Effector memory CD8-positive, alpha-beta T cell (primary cell): ENCODE measurements at regions not wholly inside any gene's neighbourhood (a gene's known extent, or its start where the extent isn't known, plus 50 kb on each side); places are given as distances from the start of the nearest gene placed in this dataset.

Source experiments
- ATAC-seq: fragments of 150-1000 bp; cut with Tn5 transposase; replicated peaks from 2 replicates; pipeline ENCODE4 v1.10.0; 2021; ENCODE audit warnings: mild to moderate bottlenecking, moderate library complexity
- DNase-seq, 3 experiments: peaks; one replicate each; pipeline ENCODE4 v3.0.0; 2021
- H3K27ac Mint-ChIP-seq, 2 donors: one replicate each; pipeline ENCODE4 v1.8.0; 2022; ENCODE audit warnings: mild to moderate bottlenecking in 2 of 2, mixed read lengths in 2 of 2, moderate library complexity in 2 of 2
- H3K27me3 Mint-ChIP-seq, 2 donors: one replicate each; pipeline ENCODE4 v1.8.0; 2022; ENCODE audit warnings: mixed read lengths in 2 of 2
- H3K36me3 Mint-ChIP-seq: one replicate; pipeline ENCODE4 v1.8.0; 2022; ENCODE audit warnings: mild to moderate bottlenecking, moderate library complexity, mixed read lengths; ENCODE audit not compliant: insufficient read depth
- H3K4me1 Mint-ChIP-seq, 2 donors: one replicate each; pipeline ENCODE4 v1.8.0; 2022; ENCODE audit warnings: low read depth in 2 of 2, mixed read lengths in 2 of 2
- H3K4me3 Mint-ChIP-seq, 2 donors: one replicate each; pipeline ENCODE4 v1.8.0; 2022; ENCODE audit warnings: mild to moderate bottlenecking in 2 of 2, mixed read lengths in 2 of 2, moderate library complexity in 2 of 2
- H3K9me3 Mint-ChIP-seq, 2 donors: one replicate each; pipeline ENCODE4 v1.8.0; 2022; ENCODE audit warnings: mixed read lengths in 2 of 2

- ATAC-seq (no peak), DNase-seq (no peak)
- Mint-ChIP-seq H3K4me3 (no peak overlapping the region), H3K36me3 (peaks cover 2% of the 10 kb centered on the region), H3K4me1 (no peaks in the 10 kb centered on the region), H3K27me3 (peaks cover 0 to 9% of the 10 kb centered on the region in 2 donors), H3K9me3 (no peaks in the 10 kb centered on the region), H3K27ac (no peak overlapping the region)
Observed at GRCh38 chr13:39196965-39197646, 158.8 kb downstream of the NHLRC3 start.

GRCh38 chr13:39197647-39198007 lies 159.4 kb downstream of the NHLRC3 start:
- DNase-seq (no peak), ATAC-seq (no peak)
- H3K27ac Mint-ChIP-seq: no peak overlapping the region
- no peak overlapping the region for H3K4me3 Mint-ChIP-seq
- no peaks in the 10 kb centered on the region for H3K4me1 Mint-ChIP-seq
- peaks cover 2% of the 10 kb centered on the region for H3K36me3 Mint-ChIP-seq
- H3K9me3 Mint-ChIP-seq: no peaks in the 10 kb centered on the region
- H3K27me3 Mint-ChIP-seq: peaks cover 0 to 9% of the 10 kb centered on the region in 2 donors

GRCh38 chr13:39200249-39200910 lies 162.1 kb downstream of the NHLRC3 start:
- H3K4me1 Mint-ChIP-seq: no peaks in the 10 kb centered on the region
- peaks cover 2% of the 10 kb centered on the region for H3K36me3 Mint-ChIP-seq
- H3K27ac Mint-ChIP-seq: no peak overlapping the region
- DNase-seq: no peak
- H3K27me3 Mint-ChIP-seq: peaks cover 0 to 6% of the 10 kb centered on the region in 2 donors
- no peak for ATAC-seq
- H3K4me3 Mint-ChIP-seq: no peak overlapping the region
- no peaks in the 10 kb centered on the region for H3K9me3 Mint-ChIP-seq

GRCh38 chr13:39201180-39201579 lies 162.9 kb downstream of the NHLRC3 start:
- ATAC-seq: no peak
- Mint-ChIP-seq H3K27ac (no peak overlapping the region), H3K4me3 (no peak overlapping the region), H3K4me1 (no peaks in the 10 kb centered on the region), H3K9me3 (no peaks in the 10 kb centered on the region), H3K27me3 (peaks cover 0 to 6% of the 10 kb centered on the region in 2 donors), H3K36me3 (peaks cover 6% of the 10 kb centered on the region)
- no peak for DNase-seq

DNA sequence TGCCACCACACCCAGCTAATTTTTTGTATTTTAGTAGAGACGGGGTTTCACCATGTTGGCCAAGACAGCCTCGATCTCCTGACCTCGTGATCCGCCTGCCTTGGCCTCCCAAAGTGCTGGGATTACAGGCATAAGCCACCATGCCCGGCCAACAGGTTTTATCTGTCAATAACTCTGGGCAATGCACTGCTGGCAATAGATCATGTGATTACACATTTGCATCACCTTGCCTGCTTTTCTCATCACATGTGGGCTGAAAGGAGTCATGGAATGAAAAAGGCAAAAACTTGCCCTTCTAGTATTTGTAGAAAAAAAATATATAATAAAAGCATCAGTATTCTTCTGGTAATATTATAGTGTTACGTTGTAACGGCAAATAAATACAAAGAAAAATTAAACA lies 164.5 kb downstream of the NHLRC3 start:
- Mint-ChIP-seq H3K9me3 (no peaks in the 10 kb centered on the region), H3K4me1 (no peaks in the 10 kb centered on the region), H3K4me3 (no peak overlapping the region), H3K27ac (no peak overlapping the region), H3K36me3 (peaks cover 6% of the 10 kb centered on the region), H3K27me3 (peaks cover 0 to 6% of the 10 kb centered on the region in 2 donors)
- no peak for ATAC-seq
- DNase-seq: no peak

DNA sequence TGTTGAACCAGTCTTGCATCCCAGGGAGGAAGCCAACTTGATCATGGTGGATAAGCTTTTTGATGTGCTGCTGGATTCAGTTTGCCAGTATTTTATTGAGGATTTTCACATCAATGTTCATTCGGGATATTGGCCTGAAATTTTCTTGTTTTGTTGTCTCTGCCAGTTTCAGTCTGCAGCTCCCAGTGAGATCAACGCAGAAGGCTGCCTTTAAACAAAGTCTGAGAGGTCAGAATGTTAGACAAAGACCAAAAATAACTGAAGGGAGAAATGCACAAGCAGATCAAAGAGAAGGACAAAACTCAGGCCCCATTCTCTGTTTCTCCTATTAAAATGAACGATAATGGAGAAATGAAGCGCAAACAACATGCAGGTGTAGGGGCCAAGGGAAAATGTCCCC lies 170.4 kb downstream of the NHLRC3 start:
- Mint-ChIP-seq H3K27ac (no peak overlapping the region), H3K9me3 (peaks cover 0 to 6% of the 10 kb centered on the region in 2 donors), H3K27me3 (peaks cover 0 to 2% of the 10 kb centered on the region in 2 donors), H3K36me3 (peaks cover 3% of the 10 kb centered on the region), H3K4me1 (no peaks in the 10 kb centered on the region), H3K4me3 (no peak overlapping the region)
- ATAC-seq: no peak
- no peak for DNase-seq

- Mint-ChIP-seq H3K27ac (no peak overlapping the region), H3K9me3 (peaks cover 0 to 6% of the 10 kb centered on the region in 2 donors), H3K4me3 (no peak overlapping the region), H3K4me1 (no peaks in the 10 kb centered on the region), H3K36me3 (peaks cover 3% of the 10 kb centered on the region), H3K27me3 (no peaks in the 10 kb centered on the region)
- ATAC-seq: no peak
- no peak for DNase-seq
Observed at GRCh38 chr13:39209731-39210531, 171.7 kb downstream of the NHLRC3 start.

GRCh38 chr13:39210961-39211534 lies 172.8 kb downstream of the NHLRC3 start:
- ATAC-seq (no peak), DNase-seq (no peak)
- no peak overlapping the region for H3K4me3 Mint-ChIP-seq
- H3K27me3 Mint-ChIP-seq: peaks cover 0 to 6% of the 10 kb centered on the region in 2 donors
- no peak overlapping the region for H3K27ac Mint-ChIP-seq
- peaks cover 0 to 6% of the 10 kb centered on the region in 2 donors for H3K9me3 Mint-ChIP-seq
- no peaks in the 10 kb centered on the region for H3K36me3 Mint-ChIP-seq
- no peaks in the 10 kb centered on the region for H3K4me1 Mint-ChIP-seq

GRCh38 chr13:39215971-39216370 lies 177.7 kb downstream of the NHLRC3 start:
- no peak overlapping the region for H3K4me3 Mint-ChIP-seq
- ATAC-seq (no peak), DNase-seq (no peak)
- no peaks in the 10 kb centered on the region for H3K4me1 Mint-ChIP-seq
- H3K9me3 Mint-ChIP-seq: peaks cover 2 to 6% of the 10 kb centered on the region in 2 donors
- H3K27me3 Mint-ChIP-seq: peaks cover 0 to 9% of the 10 kb centered on the region in 2 donors
- H3K27ac Mint-ChIP-seq: no peak overlapping the region
- H3K36me3 Mint-ChIP-seq: no peaks in the 10 kb centered on the region

DNA sequence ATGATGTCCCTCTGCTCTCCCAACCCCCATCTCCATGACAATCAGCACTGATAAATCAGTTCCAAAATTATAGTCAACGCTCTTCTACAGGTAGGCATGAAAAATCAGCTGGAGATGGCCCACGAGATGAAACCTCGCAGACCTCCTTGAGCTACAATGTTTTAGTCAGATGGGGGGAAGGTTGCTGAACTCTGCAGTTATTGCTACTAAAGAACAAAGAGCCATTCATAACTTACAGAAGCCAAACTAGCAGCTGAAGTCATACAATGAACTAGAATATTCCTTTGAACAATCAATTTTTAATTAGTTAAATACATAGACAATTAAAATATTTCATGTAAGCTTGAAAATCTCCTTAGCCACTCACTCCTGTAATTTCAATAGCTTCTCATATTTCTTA lies 179.2 kb downstream of the NHLRC3 start:
- Mint-ChIP-seq H3K27me3 (peaks cover 0 to 9% of the 10 kb centered on the region in 2 donors), H3K9me3 (peaks cover 0 to 2% of the 10 kb centered on the region in 2 donors), H3K4me1 (no peaks in the 10 kb centered on the region), H3K4me3 (no peak overlapping the region), H3K36me3 (no peaks in the 10 kb centered on the region), H3K27ac (no peak overlapping the region)
- ATAC-seq (no peak), DNase-seq (no peak)

DNA sequence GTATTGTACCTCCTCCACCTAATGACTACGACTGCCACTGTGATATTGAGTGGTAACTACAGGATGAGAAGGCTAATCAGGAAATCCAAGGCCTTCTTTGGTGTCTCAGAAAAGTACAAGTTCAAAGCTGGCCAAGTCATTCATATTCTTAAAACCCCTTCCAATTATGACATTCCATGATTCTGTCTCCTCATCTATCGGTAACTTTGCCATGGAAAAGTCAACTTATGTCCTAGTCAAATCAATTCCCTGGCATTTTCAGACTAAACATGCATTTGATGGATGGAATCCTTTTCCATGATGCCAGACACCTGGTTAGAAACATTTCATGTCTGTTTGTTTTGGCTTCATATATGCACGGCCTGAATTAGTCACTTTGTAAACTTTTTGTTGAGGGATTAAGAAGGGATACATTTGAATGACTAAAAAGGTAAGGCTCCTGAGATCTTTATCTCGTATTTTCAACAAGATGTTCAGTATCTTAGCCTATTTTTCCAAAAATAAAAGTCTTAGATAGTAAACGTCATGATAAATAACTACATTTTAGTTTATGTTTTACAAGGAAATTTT lies 186.5 kb downstream of the NHLRC3 start:
- Mint-ChIP-seq H3K36me3 (no peaks in the 10 kb centered on the region), H3K4me3 (no peak overlapping the region), H3K27me3 (no peaks in the 10 kb centered on the region), H3K4me1 (no peaks in the 10 kb centered on the region), H3K27ac (no peak overlapping the region), H3K9me3 (peaks cover 0 to 2% of the 10 kb centered on the region in 2 donors)
- DNase-seq (no peak), ATAC-seq (no peak)

- DNase-seq (no peak), ATAC-seq (no peak)
- Mint-ChIP-seq H3K27ac (no peak overlapping the region), H3K27me3 (no peaks in the 10 kb centered on the region), H3K4me3 (no peak overlapping the region), H3K9me3 (no peaks in the 10 kb centered on the region), H3K36me3 (no peaks in the 10 kb centered on the region), H3K4me1 (no peaks in the 10 kb centered on the region)
Observed at GRCh38 chr13:39225860-39226259, 187.6 kb downstream of the NHLRC3 start.

DNA sequence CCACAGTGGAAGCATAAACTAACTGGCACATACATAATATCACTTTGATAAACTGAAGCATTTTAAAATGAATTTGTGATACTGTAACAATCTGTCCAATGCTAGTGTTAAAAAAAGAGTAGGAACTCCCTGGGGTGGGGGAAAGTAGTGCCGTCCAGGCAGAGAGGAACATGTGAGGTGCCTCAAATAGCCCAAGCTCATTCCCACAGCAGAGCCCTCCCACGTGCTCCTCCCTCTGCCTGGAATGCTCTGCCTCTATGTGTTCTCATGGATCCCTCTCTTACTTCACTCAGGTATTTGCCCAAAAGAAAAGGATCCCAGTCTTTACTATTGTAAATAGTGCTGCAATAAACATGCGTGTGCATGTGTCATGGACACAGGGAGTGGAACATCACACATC lies 188.1 kb downstream of the NHLRC3 start:
- no peak overlapping the region for H3K27ac Mint-ChIP-seq
- H3K27me3 Mint-ChIP-seq: no peaks in the 10 kb centered on the region
- no peaks in the 10 kb centered on the region for H3K4me1 Mint-ChIP-seq
- no peaks in the 10 kb centered on the region for H3K9me3 Mint-ChIP-seq
- DNase-seq: no peak
- no peak overlapping the region for H3K4me3 Mint-ChIP-seq
- ATAC-seq: no peak
- no peaks in the 10 kb centered on the region for H3K36me3 Mint-ChIP-seq
